MM.1S (cell line): ENCODE measurements at regions not wholly inside any gene's neighbourhood (a gene's known extent, or its start where the extent isn't known, plus 50 kb on each side); places are given as distances from the start of the nearest gene placed in this dataset.

Source experiments
- DNase-seq: peaks from one replicate; pipeline ENCODE4 v3.0.0-alpha.2; 2015
- H2AFZ ChIP-seq: fragments of 300-600 bp; sonication (generic); 2 replicates; pipeline ENCODE4 v1.6.0; 2016; ENCODE audit warnings: antibody characterized with exemption, low read length
- H3F3A ChIP-seq: fragments of 300-600 bp; sonication (generic); 2 replicates; pipeline ENCODE4 v1.6.1; 2016; ENCODE audit warnings: mild to moderate bottlenecking, antibody characterized with exemption, low read length, moderate library complexity, mixed read lengths; ENCODE audit not compliant: insufficient read depth
- H3K27ac ChIP-seq: fragments of 300-600 bp; sonication (generic); 2 replicates; pipeline ENCODE4 v1.5.1; 2016; ENCODE audit warnings: mild to moderate bottlenecking, low read length
- H3K27me3 ChIP-seq: fragments of 300-600 bp; sonication (generic); replicated peaks from 2 replicates; pipeline ENCODE4 v1.6.0; 2016; ENCODE audit warnings: low read length; ENCODE audit not compliant: insufficient read depth
- H3K36me3 ChIP-seq: fragments of 300-600 bp; sonication (generic); replicated peaks from 2 replicates; pipeline ENCODE4 v1.6.1; 2016; ENCODE audit warnings: mild to moderate bottlenecking, low read length, mixed read lengths; ENCODE audit not compliant: insufficient read depth
- H3K4me1 ChIP-seq: fragments of 300-600 bp; sonication (generic); 2 replicates; pipeline ENCODE4 v1.6.1; 2016; ENCODE audit warnings: low read length, mixed read lengths
- H3K4me2 ChIP-seq: fragments of 300-600 bp; sonication (generic); 2 replicates; pipeline ENCODE4 v1.6.0; 2016; ENCODE audit warnings: low read depth, low read length
- H3K4me3 ChIP-seq: fragments of 300-600 bp; sonication (generic); 2 replicates; pipeline ENCODE4 v1.5.1; 2016; ENCODE audit warnings: low read length, mixed read lengths
- H3K79me2 ChIP-seq: fragments of 300-600 bp; sonication (generic); 2 replicates; pipeline ENCODE4 v1.6.1; 2016; ENCODE audit warnings: mixed run types, low read length, mixed read lengths
- H3K9ac ChIP-seq: fragments of 300-600 bp; sonication (generic); 2 replicates; pipeline ENCODE4 v1.6.1; 2016; ENCODE audit warnings: low read length, mixed read lengths
- H3K9me2 ChIP-seq: fragments of 300-600 bp; sonication (generic); replicated peaks from 2 replicates; pipeline ENCODE4 v1.6.1; 2016; ENCODE audit warnings: mild to moderate bottlenecking, low read length, mixed read lengths; ENCODE audit not compliant: insufficient read depth
- H3K9me3 ChIP-seq: fragments of 300-600 bp; sonication (generic); replicated peaks from 2 replicates; pipeline ENCODE4 v1.6.1; 2016; ENCODE audit warnings: mild to moderate bottlenecking, low read length, mixed read lengths; ENCODE audit not compliant: insufficient read depth
- H4K20me1 ChIP-seq: fragments of 300-600 bp; sonication (generic); 2 replicates; pipeline ENCODE4 v1.6.1; 2016; ENCODE audit warnings: mild to moderate bottlenecking, low read length, moderate library complexity, mixed read lengths; ENCODE audit not compliant: insufficient read depth
- EZH2 ChIP-seq: fragments of 300-600 bp; sonication (generic); optimal IDR thresholded peaks from 2 replicates; pipeline ENCODE3; 2017; ENCODE audit warnings: low read depth, mild to moderate bottlenecking, antibody characterized with exemption, low read length, mixed read lengths
- EZH2phosphoT487 ChIP-seq: fragments of 300-600 bp; sonication (generic); IDR thresholded peaks from 2 replicates; pipeline ENCODE4 v1.6.1; 2018; ENCODE audit warnings: antibody characterized with exemption, low read length
- TF ChIP-seq, protein P1 (sequence below): fragments of 300-600 bp; sonication (generic); IDR thresholded peaks from 2 replicates; pipeline ENCODE4 v1.5.1; 2016; ENCODE audit warnings: antibody characterized with exemption, low read length, mixed read lengths

DNA sequence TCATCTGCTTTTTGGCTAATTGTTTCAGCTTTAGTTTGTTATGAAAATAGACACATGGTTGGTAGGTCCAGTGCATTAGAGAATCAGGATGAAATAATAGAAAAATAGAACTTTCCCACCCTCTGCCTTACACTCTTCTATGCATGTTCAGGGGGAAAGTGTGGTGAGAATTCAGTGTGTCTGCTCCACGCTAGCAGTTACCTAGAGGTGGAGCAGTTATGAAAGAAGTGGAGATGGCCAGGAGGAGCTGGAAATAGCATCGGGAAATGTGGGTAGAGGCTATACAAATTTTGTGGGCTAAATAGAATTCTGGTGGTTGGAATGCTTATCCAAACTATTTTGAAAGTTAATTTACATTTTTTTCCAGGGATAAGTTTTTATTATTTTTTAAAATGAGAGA is 91.4 kb upstream of the MAD2L1 start:
- no peak overlapping the region for H3K9ac ChIP-seq
- no peaks in the 10 kb centered on the region for H3K4me1 ChIP-seq
- H4K20me1 ChIP-seq, result no peaks in the 10 kb centered on the region
- TF ChIP-seq, protein P1, sequence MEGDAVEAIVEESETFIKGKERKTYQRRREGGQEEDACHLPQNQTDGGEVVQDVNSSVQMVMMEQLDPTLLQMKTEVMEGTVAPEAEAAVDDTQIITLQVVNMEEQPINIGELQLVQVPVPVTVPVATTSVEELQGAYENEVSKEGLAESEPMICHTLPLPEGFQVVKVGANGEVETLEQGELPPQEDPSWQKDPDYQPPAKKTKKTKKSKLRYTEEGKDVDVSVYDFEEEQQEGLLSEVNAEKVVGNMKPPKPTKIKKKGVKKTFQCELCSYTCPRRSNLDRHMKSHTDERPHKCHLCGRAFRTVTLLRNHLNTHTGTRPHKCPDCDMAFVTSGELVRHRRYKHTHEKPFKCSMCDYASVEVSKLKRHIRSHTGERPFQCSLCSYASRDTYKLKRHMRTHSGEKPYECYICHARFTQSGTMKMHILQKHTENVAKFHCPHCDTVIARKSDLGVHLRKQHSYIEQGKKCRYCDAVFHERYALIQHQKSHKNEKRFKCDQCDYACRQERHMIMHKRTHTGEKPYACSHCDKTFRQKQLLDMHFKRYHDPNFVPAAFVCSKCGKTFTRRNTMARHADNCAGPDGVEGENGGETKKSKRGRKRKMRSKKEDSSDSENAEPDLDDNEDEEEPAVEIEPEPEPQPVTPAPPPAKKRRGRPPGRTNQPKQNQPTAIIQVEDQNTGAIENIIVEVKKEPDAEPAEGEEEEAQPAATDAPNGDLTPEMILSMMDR, result no peak
- no peak overlapping the region for H3K4me2 ChIP-seq
- no peaks in the 10 kb centered on the region for H3K9me2 ChIP-seq
- H3K36me3 ChIP-seq, result no peaks in the 10 kb centered on the region
- no peak overlapping the region for H3K27ac ChIP-seq
- H3K4me3 ChIP-seq, result no peak overlapping the region
- no peaks in the 10 kb centered on the region for H3K27me3 ChIP-seq
- no peaks in the 10 kb centered on the region for H3K9me3 ChIP-seq
- H2AFZ ChIP-seq, result no peak overlapping the region
- no peaks in the 10 kb centered on the region for H3F3A ChIP-seq
- H3K79me2 ChIP-seq, result no peaks in the 10 kb centered on the region
- no peak for DNase-seq

DNA sequence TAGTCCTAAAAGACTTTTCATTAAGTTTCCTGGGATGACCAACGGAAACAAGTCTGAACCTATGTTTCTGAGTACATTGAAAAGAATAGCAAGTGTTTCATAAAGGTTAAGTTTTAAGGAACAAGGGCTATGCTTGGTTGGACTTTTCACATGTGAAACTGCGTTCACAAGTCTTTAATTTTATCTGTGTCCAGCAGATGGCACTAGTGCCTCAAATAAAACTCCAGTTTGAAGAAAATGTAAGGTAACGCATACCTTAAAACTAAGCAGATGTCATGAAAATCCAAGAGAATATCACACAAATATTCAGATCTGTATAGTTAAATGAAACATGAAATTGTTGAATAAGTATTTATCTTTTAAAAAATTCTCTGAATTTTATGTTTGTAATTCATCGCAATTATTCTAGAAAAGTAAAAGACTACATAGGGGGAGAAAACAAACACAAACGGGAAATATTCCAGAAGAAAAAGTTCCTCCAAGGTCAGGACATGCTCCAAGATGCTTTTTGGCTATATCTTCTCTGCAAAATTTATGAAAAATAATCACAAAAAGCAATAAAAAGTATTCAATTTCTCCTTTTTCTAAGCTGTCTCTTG is 89.6 kb upstream of the MAD2L1 start:
- Histone ChIP-seq H3K4me1 (no peaks in the 10 kb centered on the region), H3K36me3 (no peaks in the 10 kb centered on the region), H3K79me2 (no peaks in the 10 kb centered on the region), H3K4me2 (no peak overlapping the region), H3K4me3 (no peak overlapping the region), H3K27me3 (no peaks in the 10 kb centered on the region), H3K9ac (no peak overlapping the region), H3K9me3 (no peaks in the 10 kb centered on the region), H4K20me1 (no peaks in the 10 kb centered on the region), H3K27ac (no peak overlapping the region), H3K9me2 (no peaks in the 10 kb centered on the region), H2AFZ (no peak overlapping the region), H3F3A (no peaks in the 10 kb centered on the region)
- TF ChIP-seq, protein P1, result peak; percentile 60
- TF ChIP-seq EZH2, result no peak
- DNase-seq, result peak; percentile 81

DNA sequence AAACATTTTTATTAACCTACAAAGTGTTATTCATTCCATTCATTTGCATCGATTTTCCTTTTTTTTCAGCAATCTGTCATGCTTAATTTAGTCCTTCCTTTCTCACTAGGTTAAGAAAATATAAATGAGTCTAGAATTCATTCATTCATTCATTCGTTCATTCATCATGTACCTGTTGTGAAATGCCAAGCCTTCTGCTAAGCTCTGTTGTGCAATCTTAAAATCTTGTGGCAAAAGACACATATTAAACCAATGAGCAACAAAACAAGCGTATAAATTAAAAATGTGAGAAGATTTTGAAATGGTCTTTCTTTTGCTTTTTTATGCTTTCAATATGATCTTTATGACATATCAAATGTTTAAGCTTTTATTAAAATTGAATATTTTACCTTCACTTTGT is 88.6 kb upstream of the MAD2L1 start:
- H2AFZ ChIP-seq, result no peak overlapping the region
- H3K27me3 ChIP-seq, result no peaks in the 10 kb centered on the region
- no peaks in the 10 kb centered on the region for H4K20me1 ChIP-seq

More for the DNA sequence above, 88.6 kb upstream of the MAD2L1 start:
- no peaks in the 10 kb centered on the region for H3K36me3 ChIP-seq
- H3K79me2 ChIP-seq, result no peaks in the 10 kb centered on the region
- H3F3A ChIP-seq, result no peaks in the 10 kb centered on the region
- H3K4me2 ChIP-seq, result no peak overlapping the region
- no peak for DNase-seq
- H3K9ac ChIP-seq, result no peak overlapping the region
- no peaks in the 10 kb centered on the region for H3K9me2 ChIP-seq
- no peak for TF ChIP-seq EZH2phosphoT487
- TF ChIP-seq, protein P1, result no peak
- no peak for TF ChIP-seq EZH2
- no peak overlapping the region for H3K27ac ChIP-seq
- H3K4me1 ChIP-seq, result no peaks in the 10 kb centered on the region
- H3K9me3 ChIP-seq, result no peaks in the 10 kb centered on the region
- H3K4me3 ChIP-seq, result no peak overlapping the region
